Neural progenitor cell (in vitro differentiated cells): ENCODE measurements at regions not wholly inside any gene's neighbourhood (a gene's known extent, or its start where the extent isn't known, plus 50 kb on each side); places are given as distances from the start of the nearest gene placed in this dataset.

ENCODE experiments used
- EZH2 ChIP-seq: fragments of 200-600 bp; sonication (generic); IDR thresholded peaks from 2 replicates; pipeline ENCODE4 v1.6.1; 2017; ENCODE audit warnings: antibody characterized with exemption, mild to moderate bottlenecking, moderate library complexity
- TF ChIP-seq, protein P1 (sequence below): fragments of 200-600 bp; sonication (generic); IDR thresholded peaks from 2 replicates; pipeline ENCODE4 v1.5.1; 2017; ENCODE audit warnings: antibody characterized with exemption, mild to moderate bottlenecking

DNA sequence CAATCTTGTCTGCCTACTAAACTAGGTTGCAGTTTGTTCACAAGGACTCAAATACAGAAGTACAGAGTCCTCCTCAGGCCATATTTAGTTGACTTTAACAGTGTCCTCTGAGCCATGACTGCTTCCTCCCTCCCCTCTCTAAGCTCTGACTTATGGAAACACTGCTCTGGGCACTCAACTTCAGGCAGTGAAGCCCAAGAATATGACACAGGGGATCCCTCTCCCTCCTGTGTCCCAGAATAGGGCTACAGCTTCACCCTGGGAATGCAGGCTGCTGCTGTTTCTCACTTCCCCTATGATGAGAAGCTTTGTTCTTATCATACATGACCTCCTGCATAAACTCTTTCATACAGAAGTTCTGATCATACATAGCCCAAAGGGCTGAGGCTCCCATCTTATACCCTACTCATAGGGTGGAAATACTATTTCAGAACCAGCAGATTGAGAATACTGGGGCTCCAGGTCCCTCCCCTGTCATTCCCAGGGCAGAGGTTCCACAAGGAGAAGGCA, 97.3 kb upstream of the UST start:
- TF ChIP-seq, protein P1, sequence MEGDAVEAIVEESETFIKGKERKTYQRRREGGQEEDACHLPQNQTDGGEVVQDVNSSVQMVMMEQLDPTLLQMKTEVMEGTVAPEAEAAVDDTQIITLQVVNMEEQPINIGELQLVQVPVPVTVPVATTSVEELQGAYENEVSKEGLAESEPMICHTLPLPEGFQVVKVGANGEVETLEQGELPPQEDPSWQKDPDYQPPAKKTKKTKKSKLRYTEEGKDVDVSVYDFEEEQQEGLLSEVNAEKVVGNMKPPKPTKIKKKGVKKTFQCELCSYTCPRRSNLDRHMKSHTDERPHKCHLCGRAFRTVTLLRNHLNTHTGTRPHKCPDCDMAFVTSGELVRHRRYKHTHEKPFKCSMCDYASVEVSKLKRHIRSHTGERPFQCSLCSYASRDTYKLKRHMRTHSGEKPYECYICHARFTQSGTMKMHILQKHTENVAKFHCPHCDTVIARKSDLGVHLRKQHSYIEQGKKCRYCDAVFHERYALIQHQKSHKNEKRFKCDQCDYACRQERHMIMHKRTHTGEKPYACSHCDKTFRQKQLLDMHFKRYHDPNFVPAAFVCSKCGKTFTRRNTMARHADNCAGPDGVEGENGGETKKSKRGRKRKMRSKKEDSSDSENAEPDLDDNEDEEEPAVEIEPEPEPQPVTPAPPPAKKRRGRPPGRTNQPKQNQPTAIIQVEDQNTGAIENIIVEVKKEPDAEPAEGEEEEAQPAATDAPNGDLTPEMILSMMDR, result no peak
- TF ChIP-seq EZH2, result no peak
